ENCODE measurements at regions not wholly inside any gene's neighbourhood (a gene's known extent, or its start where the extent isn't known, plus 50 kb on each side); places are given as distances from the start of the nearest gene placed in this dataset.

DNA sequence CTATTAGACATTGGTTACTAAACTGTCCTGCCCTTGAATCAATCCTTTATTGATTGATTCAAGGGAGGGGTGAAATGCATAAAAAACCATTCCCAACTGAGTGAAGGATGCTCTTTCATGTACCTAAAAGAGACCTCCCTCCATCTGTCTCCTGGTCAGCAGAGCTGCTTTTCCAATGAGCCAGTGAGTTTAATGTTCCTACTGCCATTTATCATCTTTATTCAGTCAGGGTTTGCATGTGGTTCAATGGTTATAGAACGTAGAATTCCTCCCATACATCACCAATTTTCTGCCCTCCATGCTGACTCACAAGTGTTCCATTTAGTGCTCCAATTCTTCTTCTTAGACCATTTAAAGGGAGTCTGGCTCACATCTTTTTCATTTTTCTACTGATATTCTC lies 199.1 kb upstream of the PCSK5 start:
- Histone ChIP-seq H3K27me3 (ENCODE audit: insufficient read depth, low read depth, low read length) (no peaks in the 10 kb centered on the region), H3K4me3 (ENCODE audit: low read length) (no peak overlapping the region), H3K9me3 (ENCODE audit: low read length) (no peaks in the 10 kb centered on the region), H3K79me2 (replicated peaks; ENCODE audit: insufficient read depth, low read length) (no peaks in the 10 kb centered on the region), H4K20me1 (ENCODE audit: insufficient read depth) (no peaks in the 10 kb centered on the region), H3F3A (ENCODE audit: insufficient read depth, low read length, poor library complexity, severe bottlenecking) (no peaks in the 10 kb centered on the region), H3K4me2 (ENCODE audit: low read length) (no peak overlapping the region), H3K36me3 (ENCODE audit: insufficient read depth, low read length) (no peaks in the 10 kb centered on the region), H3K9ac (ENCODE audit: low read length) (no peak overlapping the region), H3K9me2 (ENCODE audit: insufficient read depth, low read length) (no peaks in the 10 kb centered on the region), H2AFZ (ENCODE audit: low read depth, low read length) (no peak overlapping the region), H3K27ac (ENCODE audit: low read length) (no peak overlapping the region)
- TF ChIP-seq, protein P1, sequence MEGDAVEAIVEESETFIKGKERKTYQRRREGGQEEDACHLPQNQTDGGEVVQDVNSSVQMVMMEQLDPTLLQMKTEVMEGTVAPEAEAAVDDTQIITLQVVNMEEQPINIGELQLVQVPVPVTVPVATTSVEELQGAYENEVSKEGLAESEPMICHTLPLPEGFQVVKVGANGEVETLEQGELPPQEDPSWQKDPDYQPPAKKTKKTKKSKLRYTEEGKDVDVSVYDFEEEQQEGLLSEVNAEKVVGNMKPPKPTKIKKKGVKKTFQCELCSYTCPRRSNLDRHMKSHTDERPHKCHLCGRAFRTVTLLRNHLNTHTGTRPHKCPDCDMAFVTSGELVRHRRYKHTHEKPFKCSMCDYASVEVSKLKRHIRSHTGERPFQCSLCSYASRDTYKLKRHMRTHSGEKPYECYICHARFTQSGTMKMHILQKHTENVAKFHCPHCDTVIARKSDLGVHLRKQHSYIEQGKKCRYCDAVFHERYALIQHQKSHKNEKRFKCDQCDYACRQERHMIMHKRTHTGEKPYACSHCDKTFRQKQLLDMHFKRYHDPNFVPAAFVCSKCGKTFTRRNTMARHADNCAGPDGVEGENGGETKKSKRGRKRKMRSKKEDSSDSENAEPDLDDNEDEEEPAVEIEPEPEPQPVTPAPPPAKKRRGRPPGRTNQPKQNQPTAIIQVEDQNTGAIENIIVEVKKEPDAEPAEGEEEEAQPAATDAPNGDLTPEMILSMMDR (IDR thresholded peaks at IDR 0.05; ENCODE audit: poor library complexity, severe bottlenecking) = no peak
- no peak for TF ChIP-seq MXI1 (conservative IDR thresholded peaks at IDR 0.05; ENCODE audit: poor library complexity, severe bottlenecking)
- TF ChIP-seq TAF1 (IDR thresholded peaks at IDR 0.05; ENCODE audit: low read depth) = no peak

DNA sequence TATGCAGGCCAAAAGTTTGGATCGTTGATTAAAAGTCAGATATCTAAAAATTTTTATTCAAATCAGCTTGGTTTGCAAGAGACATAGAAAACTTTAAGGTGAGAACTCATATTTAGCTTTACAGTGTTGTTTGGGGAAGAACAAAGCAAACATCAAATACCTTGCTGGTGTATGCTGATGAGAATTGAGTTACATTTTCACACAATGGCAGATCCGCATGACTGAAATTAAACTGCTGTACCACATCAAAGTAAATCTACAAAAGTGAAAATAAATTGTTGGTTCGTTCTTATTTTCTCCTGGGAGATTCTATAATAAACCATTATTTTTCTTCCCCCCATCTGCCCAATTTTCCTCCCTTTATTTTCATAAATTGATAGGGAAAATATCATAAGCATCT lies 198.2 kb upstream of the PCSK5 start:
- Histone ChIP-seq H4K20me1 (ENCODE audit: insufficient read depth) (no peaks in the 10 kb centered on the region), H3K4me3 (ENCODE audit: low read length) (no peak overlapping the region), H3K9ac (ENCODE audit: low read length) (no peak overlapping the region), H3K9me3 (ENCODE audit: low read length) (no peaks in the 10 kb centered on the region), H3K79me2 (replicated peaks; ENCODE audit: insufficient read depth, low read length) (no peaks in the 10 kb centered on the region), H3K27me3 (ENCODE audit: insufficient read depth, low read depth, low read length) (no peaks in the 10 kb centered on the region), H3K4me2 (ENCODE audit: low read length) (no peak overlapping the region), H2AFZ (ENCODE audit: low read depth, low read length) (no peak overlapping the region), H3K36me3 (ENCODE audit: insufficient read depth, low read length) (no peaks in the 10 kb centered on the region), H3K9me2 (ENCODE audit: insufficient read depth, low read length) (no peaks in the 10 kb centered on the region), H3K27ac (ENCODE audit: low read length) (no peak overlapping the region), H3F3A (ENCODE audit: insufficient read depth, low read length, poor library complexity, severe bottlenecking) (no peaks in the 10 kb centered on the region)
- TF ChIP-seq TAF1 (IDR thresholded peaks at IDR 0.05; ENCODE audit: low read depth) (no peak), EP300 (conservative IDR thresholded peaks at IDR 0.05; ENCODE audit: poor library complexity, severe bottlenecking) (no peak)

DNA sequence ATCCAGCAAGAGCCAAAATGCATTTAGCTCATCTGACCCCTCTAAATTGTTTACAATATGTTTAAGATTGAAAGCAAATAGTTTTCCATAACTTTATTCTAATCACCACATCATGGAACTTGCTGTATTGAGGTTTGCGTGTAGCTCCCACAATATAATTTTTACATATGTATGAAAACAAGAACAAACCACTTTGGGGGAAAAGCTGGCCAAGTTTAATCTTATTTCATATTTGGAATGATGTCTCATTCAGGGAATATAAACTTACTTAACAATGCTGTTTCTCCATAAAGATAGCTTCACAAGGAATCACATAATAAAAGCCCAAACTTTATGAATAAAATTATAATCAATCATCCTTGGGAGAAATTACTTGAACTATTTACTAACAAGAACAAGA lies 194.6 kb upstream of the PCSK5 start:
- Histone ChIP-seq H3K27me3 (ENCODE audit: insufficient read depth, low read depth, low read length) (no peaks in the 10 kb centered on the region), H3K4me2 (ENCODE audit: low read length) (no peak overlapping the region), H3K9me3 (ENCODE audit: low read length) (no peaks in the 10 kb centered on the region), H3K9ac (ENCODE audit: low read length) (no peak overlapping the region), H3K9me2 (ENCODE audit: insufficient read depth, low read length) (no peaks in the 10 kb centered on the region), H3K27ac (ENCODE audit: low read length) (no peak overlapping the region), H3F3A (ENCODE audit: insufficient read depth, low read length, poor library complexity, severe bottlenecking) (no peaks in the 10 kb centered on the region), H2AFZ (ENCODE audit: low read depth, low read length) (no peak overlapping the region), H3K36me3 (ENCODE audit: insufficient read depth, low read length) (no peaks in the 10 kb centered on the region), H3K79me2 (replicated peaks; ENCODE audit: insufficient read depth, low read length) (no peaks in the 10 kb centered on the region), H4K20me1 (ENCODE audit: insufficient read depth) (no peaks in the 10 kb centered on the region), H3K4me3 (ENCODE audit: low read length) (no peak overlapping the region)
- no peak for TF ChIP-seq TAF1 (IDR thresholded peaks at IDR 0.05; ENCODE audit: low read depth)
- no peak for TF ChIP-seq POLR2AphosphoS5 (IDR thresholded peaks at IDR 0.05)
- TF ChIP-seq, protein P1 (IDR thresholded peaks at IDR 0.05; ENCODE audit: poor library complexity, severe bottlenecking) = no peak
- no peak for TF ChIP-seq MXI1 (conservative IDR thresholded peaks at IDR 0.05; ENCODE audit: poor library complexity, severe bottlenecking)
- TF ChIP-seq, protein P2, sequence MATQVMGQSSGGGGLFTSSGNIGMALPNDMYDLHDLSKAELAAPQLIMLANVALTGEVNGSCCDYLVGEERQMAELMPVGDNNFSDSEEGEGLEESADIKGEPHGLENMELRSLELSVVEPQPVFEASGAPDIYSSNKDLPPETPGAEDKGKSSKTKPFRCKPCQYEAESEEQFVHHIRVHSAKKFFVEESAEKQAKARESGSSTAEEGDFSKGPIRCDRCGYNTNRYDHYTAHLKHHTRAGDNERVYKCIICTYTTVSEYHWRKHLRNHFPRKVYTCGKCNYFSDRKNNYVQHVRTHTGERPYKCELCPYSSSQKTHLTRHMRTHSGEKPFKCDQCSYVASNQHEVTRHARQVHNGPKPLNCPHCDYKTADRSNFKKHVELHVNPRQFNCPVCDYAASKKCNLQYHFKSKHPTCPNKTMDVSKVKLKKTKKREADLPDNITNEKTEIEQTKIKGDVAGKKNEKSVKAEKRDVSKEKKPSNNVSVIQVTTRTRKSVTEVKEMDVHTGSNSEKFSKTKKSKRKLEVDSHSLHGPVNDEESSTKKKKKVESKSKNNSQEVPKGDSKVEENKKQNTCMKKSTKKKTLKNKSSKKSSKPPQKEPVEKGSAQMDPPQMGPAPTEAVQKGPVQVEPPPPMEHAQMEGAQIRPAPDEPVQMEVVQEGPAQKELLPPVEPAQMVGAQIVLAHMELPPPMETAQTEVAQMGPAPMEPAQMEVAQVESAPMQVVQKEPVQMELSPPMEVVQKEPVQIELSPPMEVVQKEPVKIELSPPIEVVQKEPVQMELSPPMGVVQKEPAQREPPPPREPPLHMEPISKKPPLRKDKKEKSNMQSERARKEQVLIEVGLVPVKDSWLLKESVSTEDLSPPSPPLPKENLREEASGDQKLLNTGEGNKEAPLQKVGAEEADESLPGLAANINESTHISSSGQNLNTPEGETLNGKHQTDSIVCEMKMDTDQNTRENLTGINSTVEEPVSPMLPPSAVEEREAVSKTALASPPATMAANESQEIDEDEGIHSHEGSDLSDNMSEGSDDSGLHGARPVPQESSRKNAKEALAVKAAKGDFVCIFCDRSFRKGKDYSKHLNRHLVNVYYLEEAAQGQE (IDR thresholded peaks at IDR 0.05; ENCODE audit: borderline replicate concordance) = no peak
- no peak for TF ChIP-seq EP300 (conservative IDR thresholded peaks at IDR 0.05; ENCODE audit: poor library complexity, severe bottlenecking)
- no peak for TF ChIP-seq SMC3 (conservative IDR thresholded peaks at IDR 0.05; ENCODE audit: poor library complexity)
- no peak for TF ChIP-seq RAD21 (conservative IDR thresholded peaks at IDR 0.05)
- no peak for TF ChIP-seq EZH2 (IDR thresholded peaks at IDR 0.05; ENCODE audit: borderline replicate concordance, insufficient read depth, low read length, poor library complexity, severe bottlenecking)
